A549 (cell line): ENCODE measurements at regions not wholly inside any gene's neighbourhood (a gene's known extent, or its start where the extent isn't known, plus 50 kb on each side); places are given as distances from the start of the nearest gene placed in this dataset.

Source experiments
- CHD2 ChIP-seq: fragments of 150-350 bp; IDR thresholded peaks from 2 replicates; pipeline ENCODE4 v1.6.1; 2014; ENCODE audit warnings: low read length; ENCODE audit not compliant: partially characterized antibody
- EP300 ChIP-seq, 2 experiments: fragments of >200 bp; sonication (Bioruptor Twin); formaldehyde crosslinking; IDR thresholded peaks; 2 replicates in 1 of 2; 3 replicates in 1 of 2; pipeline ENCODE4 v1.6.1; 2016 to 2017
- GATA3 ChIP-seq: IDR thresholded peaks from 2 replicates; pipeline ENCODE4 v1.6.1; 2012; ENCODE audit warnings: borderline replicate concordance
- JUN ChIP-seq, 2 experiments: fragments of >200 bp; sonication (Bioruptor Twin); formaldehyde crosslinking; IDR thresholded peaks; 2 replicates in 1 of 2; 3 replicates in 1 of 2; pipeline ENCODE4 v1.6.1; 2016 to 2017
- JUNB ChIP-seq: fragments of >200 bp; sonication (Bioruptor Twin); formaldehyde crosslinking; IDR thresholded peaks from 2 replicates; pipeline ENCODE4 v1.6.1; 2016
- MAFK ChIP-seq: fragments of 450-650 bp; IDR thresholded peaks from 2 replicates; pipeline ENCODE4 v1.6.1; 2014; ENCODE audit not compliant: partially characterized antibody
- POLR2A ChIP-seq: IDR thresholded peaks from 2 replicates; pipeline ENCODE4 v1.6.1; 2012; ENCODE audit warnings: mild to moderate bottlenecking, low read length
- RCOR1 ChIP-seq: fragments of 150-350 bp; IDR thresholded peaks from 2 replicates; pipeline ENCODE4 v1.6.1; 2014; ENCODE audit warnings: antibody characterized with exemption, low read length, low read depth
- REST ChIP-seq: fragments of 200-600 bp; sonication (generic); IDR thresholded peaks from 2 replicates; pipeline ENCODE4 v1.6.1; 2016; ENCODE audit warnings: antibody characterized with exemption, mild to moderate bottlenecking, moderate library complexity
- SMC3 ChIP-seq: fragments of >200 bp; sonication (Bioruptor Twin); formaldehyde crosslinking; IDR thresholded peaks from 3 replicates; pipeline ENCODE4 v1.6.1; 2018; ENCODE audit warnings: inconsistent platforms
- TF ChIP-seq, protein P1 (sequence below): fragments of >200 bp; sonication (Bioruptor Twin); formaldehyde crosslinking; IDR thresholded peaks from 3 replicates; pipeline ENCODE4 v1.5.1; 2016
- TF ChIP-seq, protein P2 (sequence below): IDR thresholded peaks from 2 replicates; pipeline ENCODE4 v1.6.1; 2012

DNA sequence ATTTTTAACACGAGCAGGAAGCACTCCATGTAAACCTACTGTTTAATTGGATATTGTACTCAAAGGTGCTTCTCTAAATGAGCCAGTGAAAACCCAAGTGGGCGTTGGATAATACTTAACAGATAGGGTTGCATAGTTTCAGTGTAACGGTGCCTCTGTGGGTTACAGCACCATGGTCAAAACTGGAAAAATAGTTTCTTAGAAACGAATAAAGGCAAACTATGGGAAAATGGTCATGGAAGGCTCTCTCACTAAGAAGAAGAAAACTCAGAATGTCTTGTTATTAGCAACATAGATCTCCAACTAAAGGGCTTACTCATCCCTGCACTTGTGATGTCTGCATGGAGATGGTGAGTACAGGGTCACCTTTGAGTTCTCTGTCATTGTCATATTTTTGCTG, 59.1 kb upstream of the NEDD9 start:
- TF ChIP-seq, protein P1, sequence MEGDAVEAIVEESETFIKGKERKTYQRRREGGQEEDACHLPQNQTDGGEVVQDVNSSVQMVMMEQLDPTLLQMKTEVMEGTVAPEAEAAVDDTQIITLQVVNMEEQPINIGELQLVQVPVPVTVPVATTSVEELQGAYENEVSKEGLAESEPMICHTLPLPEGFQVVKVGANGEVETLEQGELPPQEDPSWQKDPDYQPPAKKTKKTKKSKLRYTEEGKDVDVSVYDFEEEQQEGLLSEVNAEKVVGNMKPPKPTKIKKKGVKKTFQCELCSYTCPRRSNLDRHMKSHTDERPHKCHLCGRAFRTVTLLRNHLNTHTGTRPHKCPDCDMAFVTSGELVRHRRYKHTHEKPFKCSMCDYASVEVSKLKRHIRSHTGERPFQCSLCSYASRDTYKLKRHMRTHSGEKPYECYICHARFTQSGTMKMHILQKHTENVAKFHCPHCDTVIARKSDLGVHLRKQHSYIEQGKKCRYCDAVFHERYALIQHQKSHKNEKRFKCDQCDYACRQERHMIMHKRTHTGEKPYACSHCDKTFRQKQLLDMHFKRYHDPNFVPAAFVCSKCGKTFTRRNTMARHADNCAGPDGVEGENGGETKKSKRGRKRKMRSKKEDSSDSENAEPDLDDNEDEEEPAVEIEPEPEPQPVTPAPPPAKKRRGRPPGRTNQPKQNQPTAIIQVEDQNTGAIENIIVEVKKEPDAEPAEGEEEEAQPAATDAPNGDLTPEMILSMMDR: no peak
- TF ChIP-seq REST (no peak), POLR2A (no peak), JUNB (no peak), SMC3 (no peak), GATA3 (no peak), RCOR1 (no peak), EP300 (IDR thresholded peaks at IDR 0.05) (no peak), MAFK (no peak), CHD2 (no peak), JUN (IDR thresholded peaks at IDR 0.05) (no peak)
- TF ChIP-seq, protein P2, sequence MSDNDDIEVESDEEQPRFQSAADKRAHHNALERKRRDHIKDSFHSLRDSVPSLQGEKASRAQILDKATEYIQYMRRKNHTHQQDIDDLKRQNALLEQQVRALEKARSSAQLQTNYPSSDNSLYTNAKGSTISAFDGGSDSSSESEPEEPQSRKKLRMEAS: no peak
